Duodenal mucosa (tissue), 2 donors: ENCODE measurements at regions not wholly inside any gene's neighbourhood (a gene's known extent, or its start where the extent isn't known, plus 50 kb on each side); places are given as distances from the start of the nearest gene placed in this dataset.
"Not testable (repeated sequence)": the region's sequence is repeated elsewhere in the genome, so short reads cannot be mapped to it uniquely, and the experiment has no call there.

Experiments used
- H3K27ac ChIP-seq: one replicate; pipeline ENCODE4 v1.7.0; 2013; ENCODE audit warnings: low read depth, low read length
- H3K27me3 ChIP-seq, 2 donors: one replicate each; pipeline ENCODE4 v1.7.0; 2013; ENCODE audit warnings: low read length in 2 of 2, control low read depth in 1 of 2; ENCODE audit not compliant: insufficient read depth in 2 of 2, control insufficient read depth in 1 of 2
- H3K36me3 ChIP-seq, 2 donors: one replicate each; pipeline ENCODE4 v1.7.0; 2013; ENCODE audit warnings: low read length in 2 of 2, control low read depth in 1 of 2; ENCODE audit not compliant: insufficient read depth in 2 of 2, control insufficient read depth in 1 of 2
- H3K4me1 ChIP-seq, 2 donors: one replicate each; pipeline ENCODE4 v1.7.0; 2013; ENCODE audit warnings: low read length in 2 of 2, control low read depth in 1 of 2; ENCODE audit not compliant: insufficient read depth in 2 of 2, control insufficient read depth in 1 of 2
- H3K4me3 ChIP-seq, 2 donors: one replicate each; pipeline ENCODE4 v1.7.0; 2013; ENCODE audit warnings: low read length in 2 of 2, low read depth in 1 of 2
- H3K9ac ChIP-seq, 2 donors: one replicate each; pipeline ENCODE4 v1.7.0; 2013; ENCODE audit warnings: low read length in 2 of 2, low read depth in 1 of 2
- H3K9me3 ChIP-seq, 2 donors: one replicate each; pipeline ENCODE4 v1.7.0; 2013; ENCODE audit warnings: low read length in 2 of 2, control low read depth in 1 of 2; ENCODE audit not compliant: control insufficient read depth in 1 of 2

GRCh38 chr2:242036653-242036950 lies 167.1 kb downstream of the RTP5 start:
- no peaks in the 10 kb centered on the region for H3K4me1 ChIP-seq
- H3K4me3 ChIP-seq = no peak overlapping the region
- no peak overlapping the region for H3K27ac ChIP-seq
- no peak overlapping the region for H3K9ac ChIP-seq
- H3K27me3 ChIP-seq = peaks cover 5 to 26% of the 10 kb centered on the region in 2 donors
- no peaks in the 10 kb centered on the region for H3K36me3 ChIP-seq
- no peaks in the 10 kb centered on the region for H3K9me3 ChIP-seq

- peaks cover 5 to 20% of the 10 kb centered on the region in 2 donors for H3K27me3 ChIP-seq
- H3K4me1 ChIP-seq = no peaks in the 10 kb centered on the region
- no peak overlapping the region for H3K9ac ChIP-seq
- no peak overlapping the region for H3K4me3 ChIP-seq
- no peaks in the 10 kb centered on the region for H3K9me3 ChIP-seq
- H3K27ac ChIP-seq = no peak overlapping the region
- no peaks in the 10 kb centered on the region for H3K36me3 ChIP-seq
These were observed 168.8 kb downstream of the RTP5 start for GRCh38 chr2:242038166-242038927.

- Histone ChIP-seq H3K4me1 (no peaks in the 10 kb centered on the region), H3K36me3 (no peaks in the 10 kb centered on the region), H3K4me3 (no peak overlapping the region), H3K9me3 (no peaks in the 10 kb centered on the region), H3K27ac (no peak overlapping the region), H3K27me3 (peaks cover 11 to 20% of the 10 kb centered on the region in 2 donors), H3K9ac (no peak overlapping the region)
These were observed 169.4 kb downstream of the RTP5 start for GRCh38 chr2:242038928-242039341.

- Histone ChIP-seq H3K27me3 (peaks cover 12 to 20% of the 10 kb centered on the region in 2 donors), H3K9me3 (no peaks in the 10 kb centered on the region), H3K9ac (no peak overlapping the region), H3K36me3 (no peaks in the 10 kb centered on the region), H3K4me3 (no peak overlapping the region), H3K27ac (no peak overlapping the region), H3K4me1 (no peaks in the 10 kb centered on the region)
These were observed 170.8 kb downstream of the RTP5 start for GRCh38 chr2:242040303-242040655.

GRCh38 chr2:242040681-242041080 lies 171.2 kb downstream of the RTP5 start:
- Histone ChIP-seq H3K36me3 (no peaks in the 10 kb centered on the region), H3K27me3 (peaks cover 12 to 20% of the 10 kb centered on the region in 2 donors), H3K9me3 (no peaks in the 10 kb centered on the region), H3K4me3 (no peak overlapping the region), H3K9ac (no peak overlapping the region), H3K4me1 (no peaks in the 10 kb centered on the region), H3K27ac (no peak overlapping the region)

GRCh38 chr2:242041816-242042215 lies 172.3 kb downstream of the RTP5 start:
- Histone ChIP-seq H3K4me3 (no peak overlapping the region), H3K9me3 (no peaks in the 10 kb centered on the region), H3K36me3 (no peaks in the 10 kb centered on the region), H3K27me3 (peaks cover 12 to 13% of the 10 kb centered on the region in 2 donors), H3K4me1 (no peaks in the 10 kb centered on the region), H3K27ac (no peak overlapping the region), H3K9ac (no peak overlapping the region)

GRCh38 chr2:242043538-242044312 lies 174.2 kb downstream of the RTP5 start:
- H3K9ac ChIP-seq = no peak overlapping the region
- no peak overlapping the region for H3K4me3 ChIP-seq
- no peaks in the 10 kb centered on the region for H3K36me3 ChIP-seq
- no peaks in the 10 kb centered on the region for H3K9me3 ChIP-seq
- H3K4me1 ChIP-seq = no peaks in the 10 kb centered on the region
- peaks cover 9 to 12% of the 10 kb centered on the region in 2 donors for H3K27me3 ChIP-seq
- H3K27ac ChIP-seq = no peak overlapping the region

GRCh38 chr2:242044313-242044590 lies 174.7 kb downstream of the RTP5 start:
- no peaks in the 10 kb centered on the region for H3K9me3 ChIP-seq
- H3K9ac ChIP-seq = no peak overlapping the region
- H3K27ac ChIP-seq = no peak overlapping the region
- H3K27me3 ChIP-seq = peaks cover 8 to 12% of the 10 kb centered on the region in 2 donors
- no peaks in the 10 kb centered on the region for H3K4me1 ChIP-seq
- H3K36me3 ChIP-seq = no peaks in the 10 kb centered on the region
- no peak overlapping the region for H3K4me3 ChIP-seq

- not testable (repeated sequence) for H3K36me3 ChIP-seq, H3K4me3 ChIP-seq, H3K4me1 ChIP-seq, H3K27ac ChIP-seq, H3K27me3 ChIP-seq, H3K9me3 ChIP-seq, H3K9ac ChIP-seq
These were observed 176.1 kb downstream of the RTP5 start for GRCh38 chr2:242045596-242046144.

GRCh38 chr2:242046206-242046826 lies 176.8 kb downstream of the RTP5 start:
- no peak overlapping the region for H3K4me3 ChIP-seq
- H3K27me3 ChIP-seq = peaks cover 0 to 7% of the 10 kb centered on the region in 2 donors
- H3K9ac ChIP-seq = no peak overlapping the region
- H3K9me3 ChIP-seq = no peaks in the 10 kb centered on the region
- H3K4me1 ChIP-seq = no peaks in the 10 kb centered on the region
- no peak overlapping the region for H3K27ac ChIP-seq
- H3K36me3 ChIP-seq = no peaks in the 10 kb centered on the region
